GM19239 (cell line): ENCODE measurements at regions not wholly inside any gene's neighbourhood (a gene's known extent, or its start where the extent isn't known, plus 50 kb on each side); places are given as distances from the start of the nearest gene placed in this dataset.

Source experiments
- DNase-seq: peaks from one replicate; pipeline ENCODE4 v3.0.0; 2011; ENCODE audit warnings: low spot score; ENCODE audit not compliant: insufficient read length
- FAIRE-seq: peaks from 2 replicates; lab custom pipeline; 2011; peaks lifted over from hg19 to GRCh38; lab: Jason Lieb, UNC

GRCh38 chr13:52975969-52976368, 52.6 kb upstream of the OLFM4 start:
- DNase-seq (no peak), FAIRE-seq (no peak)

GRCh38 chr13:52975161-52975560, 53.5 kb upstream of the OLFM4 start:
- FAIRE-seq = no peak
- no peak for DNase-seq

- DNase-seq (no peak), FAIRE-seq (no peak)
Measured at GRCh38 chr13:52974711-52975110, 53.9 kb upstream of the OLFM4 start.

GRCh38 chr13:52969373-52969772, 59.2 kb upstream of the OLFM4 start:
- FAIRE-seq (no peak), DNase-seq (no peak)

GRCh38 chr13:52968074-52968700, 60.4 kb upstream of the OLFM4 start:
- FAIRE-seq (peak; percentile 74), DNase-seq (peak; percentile 62)

GRCh38 chr13:52961987-52962386, 66.6 kb upstream of the OLFM4 start:
- FAIRE-seq (no peak), DNase-seq (no peak)

- FAIRE-seq = no peak
- DNase-seq = no peak
Measured at GRCh38 chr13:52961256-52961910, 67.2 kb upstream of the OLFM4 start.

GRCh38 chr13:52955472-52955874, 73.1 kb upstream of the OLFM4 start:
- no peak for FAIRE-seq
- DNase-seq = no peak

GRCh38 chr13:52954838-52955237, 73.8 kb upstream of the OLFM4 start:
- FAIRE-seq = no peak
- DNase-seq = no peak

- no peak for DNase-seq
Measured at GRCh38 chr13:52950436-52950956, 78.1 kb upstream of the OLFM4 start.

GRCh38 chr13:52949742-52950141, 78.9 kb upstream of the OLFM4 start:
- no peak for FAIRE-seq
- DNase-seq = no peak

More at GRCh38 chr13:52950436-52950956, 78.1 kb upstream of the OLFM4 start:
- FAIRE-seq = no peak

GRCh38 chr13:52949044-52949443, 79.6 kb upstream of the OLFM4 start:
- DNase-seq (no peak), FAIRE-seq (no peak)

GRCh38 chr13:52947921-52948373, 80.7 kb upstream of the OLFM4 start:
- DNase-seq (no peak), FAIRE-seq (no peak)

- DNase-seq (no peak), FAIRE-seq (no peak)
Measured at GRCh38 chr13:52945348-52945747, 83.3 kb upstream of the OLFM4 start.

GRCh38 chr13:52944697-52945096, 83.9 kb upstream of the OLFM4 start:
- no peak for DNase-seq
- no peak for FAIRE-seq

- DNase-seq (no peak), FAIRE-seq (no peak)
Measured at GRCh38 chr13:52938065-52938464, 89.6 kb upstream of the PCDH8 start.

- DNase-seq (no peak), FAIRE-seq (no peak)
Measured at GRCh38 chr13:52936806-52937205, 88.4 kb upstream of the PCDH8 start.

- DNase-seq (no peak), FAIRE-seq (no peak)
Measured at GRCh38 chr13:52934258-52934657, 85.8 kb upstream of the PCDH8 start.

GRCh38 chr13:52933547-52934210, 85.2 kb upstream of the PCDH8 start:
- DNase-seq = no peak
- no peak for FAIRE-seq

GRCh38 chr13:52933099-52933498, 84.7 kb upstream of the PCDH8 start:
- DNase-seq (no peak), FAIRE-seq (no peak)

- DNase-seq = no peak
- FAIRE-seq = no peak
Measured at GRCh38 chr13:52932649-52933048, 84.2 kb upstream of the PCDH8 start.
